GOT3 (cell line): ENCODE measurements at regions not wholly inside any gene's neighbourhood (a gene's known extent, or its start where the extent isn't known, plus 50 kb on each side); places are given as distances from the start of the nearest gene placed in this dataset.

Experiments
- DNase-seq: peaks from one replicate; lab custom pipeline; 2025; ENCODE audit warnings: mixed read lengths; lab: John Stamatoyannopoulos, UW

DNA sequence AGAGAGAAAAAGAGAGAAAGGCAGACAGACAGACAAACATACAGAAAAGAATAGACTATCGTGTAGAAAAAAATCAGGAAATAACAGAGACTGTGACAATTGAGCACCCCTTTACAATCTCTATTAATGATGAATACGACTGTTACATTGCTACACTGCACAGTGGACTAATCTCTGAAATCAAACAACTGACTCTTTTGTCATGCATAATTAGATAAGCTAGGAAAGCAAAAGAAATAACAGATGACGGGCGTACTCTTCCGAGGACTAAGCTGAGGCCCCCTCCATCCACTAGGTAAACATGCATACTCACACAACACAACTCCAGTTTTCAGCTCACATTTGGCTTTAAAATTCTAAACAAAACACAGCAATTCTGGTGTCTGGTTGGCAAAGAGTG lies 267.0 kb downstream of the NOL4 start:
- no peak for DNase-seq

GRCh38 chr18:33951031-33951430 lies 273.7 kb downstream of the NOL4 start:
- no peak for DNase-seq

- DNase-seq, result no peak
Observed at GRCh38 chr18:33946336-33946735, 278.4 kb downstream of the NOL4 start.

- no peak for DNase-seq
Observed at GRCh38 chr18:33944493-33944892, 280.2 kb downstream of the NOL4 start.

DNA sequence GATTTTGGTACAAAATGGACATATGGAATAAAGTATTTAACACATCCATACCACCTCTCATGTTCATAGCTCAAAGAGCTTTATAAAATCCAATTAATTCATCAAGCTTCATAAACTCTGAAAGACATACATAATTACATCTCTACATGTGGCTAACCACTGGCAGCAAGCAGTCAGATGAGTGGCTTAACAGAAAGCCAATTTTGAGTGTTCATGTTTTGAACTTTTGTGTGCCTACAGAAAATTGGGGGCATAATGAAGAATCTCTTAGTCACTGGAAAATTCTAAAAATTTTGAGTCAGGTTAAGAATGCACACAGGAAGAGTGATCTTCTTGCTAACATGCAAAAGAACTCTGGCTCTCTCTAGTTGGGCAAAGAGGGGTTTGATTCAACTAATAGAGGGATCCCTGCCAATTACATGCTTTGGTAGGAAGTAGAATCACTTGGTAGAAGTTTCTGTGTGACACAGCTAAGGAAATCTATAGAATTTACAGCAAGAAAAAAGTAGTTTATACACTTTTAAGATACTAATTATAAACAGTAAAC lies 287.4 kb downstream of the NOL4 start:
- DNase-seq, result no peak

- DNase-seq, result no peak
Observed at GRCh38 chr18:33934258-33934657, 290.5 kb downstream of the NOL4 start.

- no peak for DNase-seq
Observed at GRCh38 chr18:33928231-33928630, 296.5 kb downstream of the NOL4 start.

DNA sequence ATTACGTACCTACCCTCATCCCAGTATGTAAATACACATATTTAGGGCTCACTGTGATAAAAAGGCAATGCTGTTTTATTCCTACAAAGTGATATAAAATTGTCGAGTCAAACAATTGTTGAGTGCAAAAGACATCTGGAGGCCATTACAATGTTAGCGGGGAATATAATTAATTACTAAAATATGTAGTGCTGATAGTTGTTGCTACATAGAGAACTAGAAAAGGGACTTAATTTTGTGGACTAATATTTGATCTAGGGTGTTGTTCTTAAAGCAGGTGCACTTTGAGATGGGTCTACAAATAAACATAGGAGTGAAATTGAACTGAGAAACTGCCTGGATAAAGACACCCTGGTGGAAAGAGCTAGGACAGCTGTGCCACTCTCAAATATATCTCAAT lies 300.1 kb downstream of the NOL4 start:
- DNase-seq, result no peak

DNA sequence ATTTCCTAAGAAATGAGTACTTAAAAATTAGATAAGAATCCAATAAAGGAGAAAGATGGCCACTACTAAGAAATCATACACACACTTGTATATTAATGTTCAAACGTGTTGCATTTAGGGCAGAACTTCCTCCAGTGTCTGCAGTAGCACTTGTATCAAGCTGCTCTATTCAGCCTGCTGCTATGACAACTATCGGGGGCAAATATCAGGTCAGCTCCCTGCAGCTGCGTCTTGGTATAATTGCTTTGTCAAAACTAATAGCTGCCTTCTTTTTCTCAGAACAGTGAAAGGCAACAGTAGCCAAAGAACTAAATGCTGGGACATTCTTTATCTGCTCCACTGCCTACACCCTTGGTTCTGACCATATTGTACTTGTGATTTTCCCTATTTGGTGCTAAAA lies 300.7 kb downstream of the NOL4 start:
- DNase-seq, result no peak

- no peak for DNase-seq
Observed at GRCh38 chr18:33918571-33918970, 306.1 kb downstream of the NOL4 start.

DNA sequence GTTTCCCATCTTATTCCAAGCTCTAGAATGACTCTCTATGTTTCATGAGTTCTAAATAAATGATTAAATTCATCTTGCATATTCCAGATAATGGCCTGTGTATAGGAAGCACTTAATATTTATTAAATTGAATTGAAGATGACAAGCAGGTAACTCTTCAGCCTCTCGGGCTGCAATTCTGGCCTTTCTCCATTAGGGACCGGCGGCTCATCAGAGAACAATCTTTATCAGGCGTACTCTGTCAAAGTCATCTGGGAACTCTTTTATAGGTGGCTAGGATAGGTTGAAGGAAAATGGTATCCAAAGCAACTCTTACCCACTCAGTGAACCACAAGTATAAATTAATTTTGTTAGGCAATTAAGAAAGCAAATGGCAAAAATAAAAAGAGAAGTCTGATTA lies 308.5 kb downstream of the NOL4 start:
- DNase-seq, result no peak

DNA sequence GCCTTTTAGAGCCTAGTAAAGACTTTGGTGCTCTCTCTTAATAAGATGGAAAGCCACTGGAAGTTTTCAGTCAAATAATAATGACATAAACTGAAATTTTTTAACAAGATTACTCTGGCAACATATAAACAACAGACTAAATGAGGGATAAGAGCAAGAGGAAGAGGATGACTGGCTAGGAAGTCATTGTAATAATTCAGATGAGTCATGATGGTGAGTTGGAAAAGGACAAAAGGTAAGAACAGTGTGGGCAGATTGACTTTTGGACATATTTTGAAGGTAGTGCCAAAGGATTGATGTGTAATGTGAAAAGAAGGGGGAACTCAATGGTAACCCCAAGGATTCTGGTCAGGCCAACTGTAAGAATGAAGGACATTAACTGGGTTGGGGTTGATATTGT lies 310.3 kb downstream of the NOL4 start:
- no peak for DNase-seq

DNA sequence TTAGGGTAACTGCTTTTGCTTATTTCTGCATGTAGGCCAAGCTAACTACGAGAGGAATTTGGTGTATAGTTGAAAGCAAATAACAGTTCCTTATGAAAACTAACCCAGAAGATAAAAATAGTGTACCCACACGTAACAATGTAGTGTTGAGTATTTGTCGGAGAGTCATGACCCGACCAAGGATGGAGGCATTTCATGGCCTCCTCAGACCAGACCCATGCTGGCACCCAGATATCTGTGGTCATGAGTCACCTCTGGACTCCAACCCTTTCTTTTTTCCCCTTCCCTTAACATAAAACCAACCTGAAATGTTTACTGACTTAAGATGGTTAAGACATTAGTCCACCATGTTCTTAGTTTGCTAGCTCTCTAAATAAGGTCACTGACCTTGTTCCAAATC lies 318.7 kb downstream of the NOL4 start:
- DNase-seq, result no peak

DNA sequence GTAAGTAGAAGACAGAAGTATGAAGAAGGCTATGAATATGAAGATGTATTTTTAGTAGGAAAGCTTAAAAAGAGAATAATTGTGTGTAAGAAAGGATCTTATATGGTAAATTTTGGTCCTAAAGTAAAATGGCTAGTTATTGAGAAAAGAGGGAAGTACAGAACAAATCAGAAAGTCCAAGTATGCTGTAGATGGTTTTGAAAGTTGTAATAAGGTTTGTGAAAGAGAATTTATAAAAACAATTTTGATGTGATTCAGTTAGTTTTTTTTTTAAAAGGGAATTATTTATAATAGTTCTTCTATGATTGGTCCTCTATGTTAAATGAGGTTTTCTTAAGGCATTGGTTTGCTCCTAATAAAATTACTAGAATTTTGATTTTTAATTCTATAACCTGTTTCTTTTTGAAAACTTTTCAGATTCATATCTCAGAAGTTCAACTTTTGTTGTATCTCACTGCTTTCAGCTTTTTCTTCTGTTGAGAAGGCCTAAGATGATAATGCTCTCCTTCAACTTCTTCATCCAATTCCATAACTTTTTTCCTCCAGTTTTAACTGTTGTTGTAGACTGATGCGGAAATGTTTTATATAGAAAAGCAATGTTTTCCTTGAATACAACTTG lies 322.7 kb downstream of the NOL4 start:
- DNase-seq, result no peak

DNA sequence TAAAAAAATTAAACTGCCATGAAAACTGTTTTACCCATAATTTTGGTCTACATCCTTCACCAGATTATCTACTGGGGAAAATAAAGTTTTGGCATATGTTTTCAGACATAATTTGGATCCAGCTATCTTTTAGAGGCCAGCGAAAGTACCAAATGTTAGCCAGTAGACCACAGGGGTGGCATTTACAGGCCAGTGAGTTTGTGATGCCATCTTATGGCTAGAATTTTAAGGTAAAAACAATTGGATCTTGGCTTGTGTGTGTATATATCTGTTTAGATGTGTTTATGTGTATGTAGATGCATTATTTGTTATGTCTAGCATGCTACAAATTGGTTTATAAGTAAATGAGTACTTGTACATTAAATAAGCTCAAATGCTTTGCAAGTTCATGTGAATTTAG lies 322.6 kb downstream of the ASXL3 start:
- DNase-seq, result no peak

DNA sequence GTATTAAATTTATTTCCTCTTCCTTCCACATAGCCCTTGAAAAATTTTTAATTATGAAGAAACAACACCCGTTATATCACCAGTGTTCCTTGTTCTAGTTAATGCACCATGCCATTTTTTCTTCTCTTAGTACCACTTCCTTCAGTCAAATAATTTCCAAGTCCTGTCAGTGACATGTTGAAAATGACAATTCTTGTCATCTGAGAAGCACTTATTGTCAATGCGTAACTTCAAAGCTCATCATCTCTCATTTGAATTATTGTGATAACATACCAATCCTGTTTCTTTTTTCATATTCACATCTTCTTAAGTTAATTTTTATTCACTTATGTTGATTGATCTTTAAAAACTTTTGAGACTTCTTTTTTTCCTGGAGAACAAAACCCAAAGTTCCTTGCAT lies 320.4 kb downstream of the ASXL3 start:
- no peak for DNase-seq

GRCh38 chr18:33878213-33878612 lies 300.2 kb downstream of the ASXL3 start:
- DNase-seq, result no peak

GRCh38 chr18:33875029-33875565 lies 297.1 kb downstream of the ASXL3 start:
- no peak for DNase-seq

DNA sequence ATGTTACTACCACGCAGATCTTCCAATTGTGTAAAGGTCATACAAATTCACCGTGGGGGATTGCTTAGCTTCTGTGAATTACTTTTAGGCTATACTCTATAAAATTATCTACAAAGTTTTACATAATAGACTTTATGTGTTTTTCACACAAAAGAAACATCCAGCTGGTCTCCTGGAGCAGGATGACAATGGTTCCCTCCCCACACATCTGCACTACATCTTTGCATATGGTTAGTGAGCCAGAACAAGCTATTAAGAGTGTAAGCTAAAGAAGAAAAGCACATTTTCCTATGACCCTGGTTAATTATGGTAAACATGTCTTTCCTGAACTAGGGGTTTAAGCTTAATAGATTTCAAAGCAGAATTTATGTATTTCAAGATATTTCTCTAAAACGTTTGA lies 295.1 kb downstream of the ASXL3 start:
- DNase-seq, result no peak

DNA sequence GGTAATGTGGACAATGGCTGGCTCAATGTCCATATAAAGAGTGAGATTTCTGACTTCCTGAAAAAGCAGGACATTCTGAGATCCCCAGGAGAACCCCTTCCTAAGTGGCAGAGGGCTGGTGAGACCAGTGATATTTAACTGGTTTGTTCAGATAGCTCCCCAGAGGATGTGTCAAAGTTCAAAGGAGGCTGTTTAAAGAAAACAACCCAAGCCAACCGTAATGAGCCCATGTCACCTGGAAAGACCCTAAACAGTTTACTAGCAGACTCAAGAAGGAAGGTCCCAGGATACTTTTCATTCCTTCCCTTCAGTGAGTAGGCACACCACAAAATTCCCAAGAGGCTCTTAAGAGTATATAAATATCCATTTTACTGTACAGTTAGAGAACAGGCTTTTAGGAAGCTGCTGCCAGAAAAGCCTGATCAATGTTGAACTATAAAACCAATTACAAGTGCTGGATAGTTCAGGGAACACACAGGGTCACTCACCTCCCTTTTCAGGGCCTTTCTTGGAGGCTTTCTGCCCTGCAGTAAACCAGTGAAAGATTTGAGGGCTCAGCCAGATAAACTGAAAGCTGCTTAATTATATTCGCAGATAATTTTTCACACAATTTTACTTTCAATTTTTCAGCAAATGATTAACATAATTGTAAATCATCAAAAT lies 293.5 kb downstream of the ASXL3 start:
- no peak for DNase-seq

DNA sequence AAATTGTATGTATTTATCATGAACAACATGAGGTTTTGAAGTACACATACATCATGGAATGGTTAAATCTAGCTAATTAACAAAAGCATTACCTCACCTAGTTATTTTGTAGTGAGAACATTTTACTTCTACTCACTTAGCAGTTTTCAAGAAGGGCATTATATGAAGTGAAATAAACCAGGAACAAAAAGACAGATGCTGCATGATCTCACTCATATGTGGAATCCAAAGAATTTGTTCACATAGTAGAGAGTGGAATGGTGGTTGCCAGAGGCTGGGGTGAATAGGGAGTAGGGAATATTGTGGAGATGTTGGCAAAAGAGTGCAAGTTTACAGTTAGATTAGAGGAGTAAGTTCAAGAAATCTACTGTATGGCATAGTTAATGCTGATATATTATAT lies 292.0 kb downstream of the ASXL3 start:
- DNase-seq, result no peak

DNA sequence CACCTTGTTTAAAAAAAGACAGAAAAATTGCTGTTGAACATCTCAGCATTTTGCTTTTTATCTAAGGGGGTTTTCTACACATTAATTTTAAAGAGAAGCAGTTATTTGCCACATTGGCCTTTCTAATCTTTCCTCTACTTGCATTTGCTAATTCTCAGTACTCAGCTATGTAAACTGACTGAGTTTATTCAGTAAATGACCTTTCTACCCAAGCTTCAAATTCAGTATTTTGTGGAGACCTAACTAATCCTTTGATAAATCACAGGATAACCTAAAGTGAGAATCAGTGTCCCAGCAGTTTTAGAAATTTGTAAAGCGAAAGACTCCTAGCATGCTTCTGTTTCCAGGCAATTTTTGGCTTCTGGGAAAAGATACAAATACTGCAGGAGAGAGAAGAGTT lies 288.4 kb downstream of the ASXL3 start:
- DNase-seq, result no peak

- no peak for DNase-seq
Observed at GRCh38 chr18:33863912-33864311, 285.9 kb downstream of the ASXL3 start.

GRCh38 chr18:33854827-33855139 lies 276.8 kb downstream of the ASXL3 start:
- DNase-seq, result no peak
